K562 (cell line): ENCODE measurements at regions not wholly inside any gene's neighbourhood (a gene's known extent, or its start where the extent isn't known, plus 50 kb on each side); places are given as distances from the start of the nearest gene placed in this dataset.
A peak's percentile ranks its signal among the peaks of the same experiment; 100 is the strongest.

Experiments used
- ARID1B ChIP-seq: fragments of 450-650 bp; IDR thresholded peaks from 2 replicates; pipeline ENCODE4 v1.6.1; 2016; ENCODE audit warnings: antibody characterized with exemption, mild to moderate bottlenecking, inconsistent platforms
- ASH1L ChIP-seq: fragments of 450-650 bp; IDR thresholded peaks from 2 replicates; pipeline ENCODE4 v1.6.1; 2018; ENCODE audit warnings: borderline replicate concordance, mild to moderate bottlenecking, low read depth; ENCODE audit not compliant: partially characterized antibody
- CBFB ChIP-seq: sonication (generic); formaldehyde crosslinking; IDR thresholded peaks from 2 replicates; pipeline ENCODE4 v1.4.0; 2020; ENCODE audit warnings: mild to moderate bottlenecking, missing genetic modification reagents
- CREB1 ChIP-seq, 2 experiments: sonication (generic) in 1 of 2; formaldehyde crosslinking in 1 of 2; IDR thresholded peaks; 2 replicates each; pipeline versions ENCODE4 v1.6.1 to v1.8.0; 2012 to 2022; ENCODE audit warnings: inconsistent platforms in 1 of 2, mild to moderate bottlenecking in 1 of 2, missing genetic modification reagents in 1 of 2, moderate library complexity in 1 of 2
- EHMT2 ChIP-seq: fragments of 450-650 bp; IDR thresholded peaks from 2 replicates; pipeline ENCODE4 v1.6.1; 2018; ENCODE audit warnings: antibody characterized with exemption
- ETV1 ChIP-seq: fragments of 450-650 bp; conservative IDR thresholded peaks from 2 replicates; pipeline ENCODE4 v1.6.1; 2016; ENCODE audit warnings: missing genetic modification characterization, control low read depth, low read depth, missing compliant biosample characterization
- FIP1L1 ChIP-seq: fragments of 200-400 bp; formaldehyde crosslinking; IDR thresholded peaks from 2 replicates; pipeline ENCODE4 v1.6.1; 2018; ENCODE audit warnings: mild to moderate bottlenecking, low read depth, low read length; ENCODE audit not compliant: poor library complexity, severe bottlenecking
- FOSL1 ChIP-seq: fragments of 200-800 bp; sonication (Bioruptor generic); conservative IDR thresholded peaks from 2 replicates; pipeline ENCODE4 v1.6.1; 2016; ENCODE audit warnings: missing genetic modification characterization, missing compliant biosample characterization
- KLF16 ChIP-seq: IDR thresholded peaks from 2 replicates; pipeline ENCODE4 v1.6.1; 2016; ENCODE audit warnings: antibody characterized with exemption
- NR3C1 ChIP-seq: sonication (generic); formaldehyde crosslinking; IDR thresholded peaks from 2 replicates; pipeline ENCODE4 v1.8.1; 2022; ENCODE audit warnings: missing genetic modification reagents
- PPARD ChIP-seq: fragments of 250-450 bp; sonication (Bioruptor Pico); IDR thresholded peaks from 2 replicates; pipeline ENCODE4 v1.8.0; 2022; ENCODE audit warnings: inconsistent platforms, mild to moderate bottlenecking, moderate library complexity
- PTRF ChIP-seq: fragments of 450-650 bp; IDR thresholded peaks from 2 replicates; pipeline ENCODE4 v1.6.1; 2016; ENCODE audit warnings: mild to moderate bottlenecking, missing genetic modification characterization, missing compliant biosample characterization
- SMARCB1 ChIP-seq: IDR thresholded peaks from 2 replicates; pipeline ENCODE4 v1.6.1; 2011; ENCODE audit warnings: improper control_type of control experiment, low read depth; ENCODE audit not compliant: insufficient read length
- SMARCC2 ChIP-seq: fragments of 450-650 bp; IDR thresholded peaks from 2 replicates; pipeline ENCODE4 v1.6.1; 2017; ENCODE audit warnings: antibody characterized with exemption, moderate library complexity, mild to moderate bottlenecking, low read depth
- ZFP36 ChIP-seq: fragments of 150-350 bp; IDR thresholded peaks from 2 replicates; pipeline ENCODE4 v1.6.1; 2018; ENCODE audit warnings: low read length, low read depth; ENCODE audit not compliant: partially characterized antibody
- ZNF282 ChIP-seq: sonication (generic); formaldehyde crosslinking; IDR thresholded peaks from 2 replicates; pipeline ENCODE4 v1.8.1; 2023; ENCODE audit warnings: missing genetic modification reagents
- ZNF444 ChIP-seq: fragments of 250-450 bp; sonication (Bioruptor Pico); IDR thresholded peaks from 2 replicates; pipeline ENCODE4 v1.4.0; 2020; ENCODE audit warnings: mild to moderate bottlenecking, moderate library complexity
- ZNF507 ChIP-seq: conservative IDR thresholded peaks from 2 replicates; pipeline ENCODE4 v1.6.1; 2017; ENCODE audit warnings: missing genetic modification characterization, missing compliant biosample characterization
- ZNF583 ChIP-seq: fragments of 250-450 bp; sonication (Bioruptor Pico); IDR thresholded peaks from 2 replicates; pipeline ENCODE4 v1.4.0; 2020
- ZNF589 ChIP-seq: fragments of 200-800 bp; sonication (Bioruptor generic); IDR thresholded peaks from 2 replicates; pipeline ENCODE4 v1.6.1; 2016; ENCODE audit warnings: low read depth, missing genetic modification characterization, missing compliant biosample characterization
- ZNF696 ChIP-seq: fragments of 250-450 bp; sonication (Bioruptor Pico); conservative IDR thresholded peaks from 2 replicates; pipeline ENCODE4 v1.4.0; 2020; ENCODE audit warnings: mild to moderate bottlenecking, moderate library complexity
- ZNF75A ChIP-seq: fragments of 450-650 bp; formaldehyde crosslinking; IDR thresholded peaks from 2 replicates; pipeline ENCODE4 v1.4.0; 2020; ENCODE audit warnings: mild to moderate bottlenecking
- TF ChIP-seq, protein P1 (sequence below): sonication (generic); formaldehyde crosslinking; IDR thresholded peaks from 2 replicates; pipeline ENCODE4 v1.8.1; 2022; ENCODE audit warnings: missing genetic modification reagents
- TF ChIP-seq, protein P2 (sequence below): fragments of 450-650 bp; formaldehyde crosslinking; IDR thresholded peaks from 2 replicates; pipeline ENCODE4 v1.4.0; 2022; ENCODE audit warnings: missing genetic modification characterization
- TF ChIP-seq, protein P3 (sequence below): fragments of 200-400 bp; formaldehyde crosslinking; IDR thresholded peaks from 2 replicates; pipeline ENCODE4 v1.6.1; 2017; ENCODE audit warnings: mild to moderate bottlenecking, low read depth, low read length, moderate library complexity
- TF ChIP-seq, protein P4 (sequence below): fragments of 250-450 bp; sonication (Bioruptor Pico); IDR thresholded peaks from 2 replicates; pipeline ENCODE4 v1.4.0; 2020

DNA sequence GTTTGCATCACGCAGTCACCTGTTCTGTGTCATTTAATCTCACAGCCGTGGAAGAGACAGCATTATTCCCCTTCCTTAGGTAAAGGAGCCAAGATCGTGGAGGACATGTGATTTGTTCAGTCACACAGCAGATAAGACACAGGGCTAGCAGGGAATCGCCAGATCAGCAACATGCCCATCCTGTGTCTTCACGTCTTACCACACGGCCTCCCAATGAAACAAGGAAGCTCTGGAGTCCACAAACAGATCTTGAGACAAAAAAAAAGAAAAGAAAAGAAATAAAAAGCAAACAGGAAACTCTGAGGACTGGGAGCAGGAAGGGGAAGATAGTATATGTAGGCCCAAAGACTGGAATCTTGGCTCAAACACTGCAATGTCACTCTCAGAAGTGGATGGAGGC lies 155.3 kb downstream of the ADSS2 start (continued):
- no peak for TF ChIP-seq SMARCC2
- TF ChIP-seq, protein P1, sequence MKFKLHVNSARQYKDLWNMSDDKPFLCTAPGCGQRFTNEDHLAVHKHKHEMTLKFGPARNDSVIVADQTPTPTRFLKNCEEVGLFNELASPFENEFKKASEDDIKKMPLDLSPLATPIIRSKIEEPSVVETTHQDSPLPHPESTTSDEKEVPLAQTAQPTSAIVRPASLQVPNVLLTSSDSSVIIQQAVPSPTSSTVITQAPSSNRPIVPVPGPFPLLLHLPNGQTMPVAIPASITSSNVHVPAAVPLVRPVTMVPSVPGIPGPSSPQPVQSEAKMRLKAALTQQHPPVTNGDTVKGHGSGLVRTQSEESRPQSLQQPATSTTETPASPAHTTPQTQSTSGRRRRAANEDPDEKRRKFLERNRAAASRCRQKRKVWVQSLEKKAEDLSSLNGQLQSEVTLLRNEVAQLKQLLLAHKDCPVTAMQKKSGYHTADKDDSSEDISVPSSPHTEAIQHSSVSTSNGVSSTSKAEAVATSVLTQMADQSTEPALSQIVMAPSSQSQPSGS: no peak
- TF ChIP-seq CBFB (CRISPR knock-in tag): no peak
- no peak for TF ChIP-seq ZFP36
- TF ChIP-seq SMARCB1: no peak
- no peak for TF ChIP-seq NR3C1
- TF ChIP-seq, protein P2, sequence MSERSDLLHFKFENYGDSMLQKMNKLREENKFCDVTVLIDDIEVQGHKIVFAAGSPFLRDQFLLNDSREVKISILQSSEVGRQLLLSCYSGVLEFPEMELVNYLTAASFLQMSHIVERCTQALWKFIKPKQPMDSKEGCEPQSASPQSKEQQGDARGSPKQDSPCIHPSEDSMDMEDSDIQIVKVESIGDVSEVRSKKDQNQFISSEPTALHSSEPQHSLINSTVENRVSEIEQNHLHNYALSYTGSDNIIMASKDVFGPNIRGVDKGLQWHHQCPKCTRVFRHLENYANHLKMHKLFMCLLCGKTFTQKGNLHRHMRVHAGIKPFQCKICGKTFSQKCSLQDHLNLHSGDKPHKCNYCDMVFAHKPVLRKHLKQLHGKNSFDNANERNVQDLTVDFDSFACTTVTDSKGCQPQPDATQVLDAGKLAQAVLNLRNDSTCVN: no peak
- TF ChIP-seq, protein P3, sequence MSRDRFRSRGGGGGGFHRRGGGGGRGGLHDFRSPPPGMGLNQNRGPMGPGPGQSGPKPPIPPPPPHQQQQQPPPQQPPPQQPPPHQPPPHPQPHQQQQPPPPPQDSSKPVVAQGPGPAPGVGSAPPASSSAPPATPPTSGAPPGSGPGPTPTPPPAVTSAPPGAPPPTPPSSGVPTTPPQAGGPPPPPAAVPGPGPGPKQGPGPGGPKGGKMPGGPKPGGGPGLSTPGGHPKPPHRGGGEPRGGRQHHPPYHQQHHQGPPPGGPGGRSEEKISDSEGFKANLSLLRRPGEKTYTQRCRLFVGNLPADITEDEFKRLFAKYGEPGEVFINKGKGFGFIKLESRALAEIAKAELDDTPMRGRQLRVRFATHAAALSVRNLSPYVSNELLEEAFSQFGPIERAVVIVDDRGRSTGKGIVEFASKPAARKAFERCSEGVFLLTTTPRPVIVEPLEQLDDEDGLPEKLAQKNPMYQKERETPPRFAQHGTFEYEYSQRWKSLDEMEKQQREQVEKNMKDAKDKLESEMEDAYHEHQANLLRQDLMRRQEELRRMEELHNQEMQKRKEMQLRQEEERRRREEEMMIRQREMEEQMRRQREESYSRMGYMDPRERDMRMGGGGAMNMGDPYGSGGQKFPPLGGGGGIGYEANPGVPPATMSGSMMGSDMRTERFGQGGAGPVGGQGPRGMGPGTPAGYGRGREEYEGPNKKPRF: no peak
- no peak for TF ChIP-seq CREB1 (IDR thresholded peaks at IDR 0.05)
- no peak for TF ChIP-seq CREB1 (CRISPR knock-in tag; IDR thresholded peaks at IDR 0.05)
- no peak for TF ChIP-seq PTRF (tag)
- TF ChIP-seq FIP1L1: no peak
- no peak for TF ChIP-seq PPARD (CRISPR knock-in tag)
- TF ChIP-seq, protein P4, sequence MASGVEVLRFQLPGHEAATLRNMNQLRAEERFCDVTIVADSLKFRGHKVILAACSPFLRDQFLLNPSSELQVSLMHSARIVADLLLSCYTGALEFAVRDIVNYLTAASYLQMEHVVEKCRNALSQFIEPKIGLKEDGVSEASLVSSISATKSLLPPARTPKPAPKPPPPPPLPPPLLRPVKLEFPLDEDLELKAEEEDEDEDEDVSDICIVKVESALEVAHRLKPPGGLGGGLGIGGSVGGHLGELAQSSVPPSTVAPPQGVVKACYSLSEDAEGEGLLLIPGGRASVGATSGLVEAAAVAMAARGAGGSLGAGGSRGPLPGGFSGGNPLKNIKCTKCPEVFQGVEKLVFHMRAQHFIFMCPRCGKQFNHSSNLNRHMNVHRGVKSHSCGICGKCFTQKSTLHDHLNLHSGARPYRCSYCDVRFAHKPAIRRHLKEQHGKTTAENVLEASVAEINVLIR (CRISPR knock-in tag): no peak
- no peak for TF ChIP-seq ZNF589
- TF ChIP-seq ZNF696: no peak
- TF ChIP-seq ZNF75A (CRISPR knock-in tag): 0 out of 2 replicates have a peak, but pooled peaks have one; percentile 2
- TF ChIP-seq ETV1 (tag): no peak
- 0 out of 2 replicates have a peak, but pooled peaks have one; percentile 45 for TF ChIP-seq FOSL1 (tag)
- TF ChIP-seq ZNF583: 0 out of 2 replicates have a peak, but pooled peaks have one; percentile 17
- 0 out of 2 replicates have a peak, but pooled peaks have one; percentile 48 for TF ChIP-seq EHMT2
- no peak for TF ChIP-seq ZNF444 (CRISPR knock-in tag)
- TF ChIP-seq ASH1L: no peak
- TF ChIP-seq ARID1B: peak; percentile 29
- no peak for TF ChIP-seq KLF16
- no peak for TF ChIP-seq ZNF282
- TF ChIP-seq ZNF507 (tag): no peak
